ENCODE measurements at regions not wholly inside any gene's neighbourhood (a gene's known extent, or its start where the extent isn't known, plus 50 kb on each side); places are given as distances from the start of the nearest gene placed in this dataset.

DNA sequence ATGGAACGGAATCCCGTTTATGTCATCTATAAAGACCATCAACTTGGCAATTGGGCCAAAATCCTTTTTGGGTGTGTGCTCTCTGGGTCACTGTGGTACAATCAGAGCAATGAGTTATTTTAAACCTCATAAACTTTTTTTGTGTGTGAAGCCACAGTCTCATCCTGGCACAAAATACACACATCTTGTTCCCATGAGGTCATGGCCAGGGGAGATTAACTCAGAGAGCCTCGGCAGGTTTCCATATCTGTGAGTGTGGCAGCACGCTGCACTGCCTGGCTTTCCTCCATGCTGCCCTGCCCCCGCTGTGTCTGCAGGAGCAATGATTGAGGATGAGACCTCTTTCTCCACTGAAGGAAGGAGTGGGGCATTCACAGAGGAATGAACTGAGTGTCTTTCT, 54.0 kb upstream of the DLG1 start:
- H3K27ac ChIP-seq, result peak overlapping the region; percentile 46 to 86
- no peaks in the 10 kb centered on the region for H3K9me3 ChIP-seq
- H3K4me3 ChIP-seq, result no peak overlapping the region
- DNase-seq (ENCODE audit: low spot score), result peak; percentile 67
- H3K27me3 ChIP-seq, result no peaks in the 10 kb centered on the region
- H3K36me3 ChIP-seq, result no peaks in the 10 kb centered on the region
- TF ChIP-seq, protein P1, sequence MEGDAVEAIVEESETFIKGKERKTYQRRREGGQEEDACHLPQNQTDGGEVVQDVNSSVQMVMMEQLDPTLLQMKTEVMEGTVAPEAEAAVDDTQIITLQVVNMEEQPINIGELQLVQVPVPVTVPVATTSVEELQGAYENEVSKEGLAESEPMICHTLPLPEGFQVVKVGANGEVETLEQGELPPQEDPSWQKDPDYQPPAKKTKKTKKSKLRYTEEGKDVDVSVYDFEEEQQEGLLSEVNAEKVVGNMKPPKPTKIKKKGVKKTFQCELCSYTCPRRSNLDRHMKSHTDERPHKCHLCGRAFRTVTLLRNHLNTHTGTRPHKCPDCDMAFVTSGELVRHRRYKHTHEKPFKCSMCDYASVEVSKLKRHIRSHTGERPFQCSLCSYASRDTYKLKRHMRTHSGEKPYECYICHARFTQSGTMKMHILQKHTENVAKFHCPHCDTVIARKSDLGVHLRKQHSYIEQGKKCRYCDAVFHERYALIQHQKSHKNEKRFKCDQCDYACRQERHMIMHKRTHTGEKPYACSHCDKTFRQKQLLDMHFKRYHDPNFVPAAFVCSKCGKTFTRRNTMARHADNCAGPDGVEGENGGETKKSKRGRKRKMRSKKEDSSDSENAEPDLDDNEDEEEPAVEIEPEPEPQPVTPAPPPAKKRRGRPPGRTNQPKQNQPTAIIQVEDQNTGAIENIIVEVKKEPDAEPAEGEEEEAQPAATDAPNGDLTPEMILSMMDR (IDR thresholded peaks at IDR 0.05), result no peak
- H3K4me1 ChIP-seq, result peaks cover 0 to 35% of the 10 kb centered on the region in 2 donors

DNA sequence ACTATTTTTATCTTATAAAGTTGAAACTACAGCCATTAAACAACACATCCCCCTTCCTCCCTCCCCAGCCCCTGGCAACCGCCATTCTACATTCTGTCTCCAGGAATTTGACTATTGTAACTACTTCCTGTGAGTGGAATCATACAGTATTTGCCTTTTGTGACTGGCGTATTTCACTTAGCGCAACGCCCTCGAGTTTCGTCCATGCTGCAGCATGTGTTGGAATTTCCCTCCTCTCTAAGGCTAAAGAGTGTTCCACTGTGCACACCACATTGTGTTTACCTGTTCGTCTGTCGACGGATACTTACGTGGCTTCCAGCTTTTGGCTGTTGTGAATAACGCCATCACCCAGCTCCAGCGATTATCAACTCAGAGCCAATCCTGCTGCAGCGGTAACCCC, 52.0 kb upstream of the DLG1 start:
- no peak for DNase-seq (ENCODE audit: low spot score)
- no peaks in the 10 kb centered on the region for H3K27me3 ChIP-seq
- H3K27ac ChIP-seq, result no peak overlapping the region
- TF ChIP-seq, protein P1 (IDR thresholded peaks at IDR 0.05), result no peak
- peaks cover 0 to 26% of the 10 kb centered on the region in 2 donors for H3K4me1 ChIP-seq
- no peaks in the 10 kb centered on the region for H3K9me3 ChIP-seq
- H3K4me3 ChIP-seq, result no peak overlapping the region
- H3K36me3 ChIP-seq, result no peaks in the 10 kb centered on the region

- no peaks in the 10 kb centered on the region for H3K27me3 ChIP-seq
- no peak overlapping the region for H3K27ac ChIP-seq
- no peak for DNase-seq (ENCODE audit: low spot score)
- TF ChIP-seq, protein P1 (IDR thresholded peaks at IDR 0.05), result no peak
- peaks cover 0 to 18% of the 10 kb centered on the region in 2 donors for H3K4me1 ChIP-seq
- H3K36me3 ChIP-seq, result no peaks in the 10 kb centered on the region
- H3K4me3 ChIP-seq, result no peak overlapping the region
- H3K9me3 ChIP-seq, result no peaks in the 10 kb centered on the region
Observed at GRCh38 chr3:197349368-197349767, 51.0 kb upstream of the DLG1 start.
